HG03565 (cell line): ENCODE measurements at regions not wholly inside any gene's neighbourhood (a gene's known extent, or its start where the extent isn't known, plus 50 kb on each side); places are given as distances from the start of the nearest gene placed in this dataset.
"Not testable (repeated sequence)": the region's sequence is repeated elsewhere in the genome, so short reads cannot be mapped to it uniquely, and the experiment has no call there.

ENCODE experiments used
- ATAC-seq: cut with Tn5 transposase; IDR thresholded peaks from one replicate; pipeline ENCODE4 v1.9.1; 2021; ENCODE audit warnings: mild to moderate bottlenecking, moderate library complexity; ENCODE audit not compliant: unreplicated experiment

DNA sequence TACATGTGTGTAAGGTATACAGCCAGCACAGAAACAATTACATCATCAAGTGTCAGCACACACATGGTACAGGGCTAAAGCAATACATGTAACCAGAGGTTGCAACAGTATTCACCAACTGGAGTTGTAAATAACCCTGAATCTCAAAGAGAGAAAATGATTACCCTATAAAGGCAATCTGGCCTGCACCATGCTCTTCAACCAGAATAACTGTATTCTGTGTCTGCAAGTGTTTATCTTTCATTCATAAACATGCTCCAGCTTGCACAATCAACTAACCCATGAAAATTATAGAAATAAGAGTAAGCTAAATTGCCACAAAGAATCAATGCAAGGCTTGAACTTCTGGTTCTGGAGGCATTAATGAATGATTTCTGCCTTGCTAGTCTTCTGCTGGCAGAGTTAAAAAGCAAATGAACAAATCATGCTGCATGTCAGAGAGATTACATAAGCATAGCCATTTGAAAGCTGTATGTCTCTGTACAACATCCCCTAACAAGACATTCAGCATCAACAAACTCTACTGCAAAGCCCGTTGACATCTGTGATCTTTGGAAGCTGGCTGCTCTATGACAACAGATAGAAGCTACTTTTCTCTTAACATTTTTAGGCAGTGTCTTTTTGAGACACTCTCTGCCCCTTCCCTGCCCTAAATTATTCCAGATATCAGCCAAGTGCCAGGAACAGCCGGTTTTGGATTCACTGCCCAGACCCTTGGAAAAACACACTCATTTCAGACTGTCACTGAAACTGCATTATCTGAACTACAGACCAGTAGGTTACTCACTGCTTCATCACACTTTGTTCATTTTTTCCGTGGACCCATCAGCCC lies 871.0 kb downstream of the OTOL1 start:
- no peak for ATAC-seq

DNA sequence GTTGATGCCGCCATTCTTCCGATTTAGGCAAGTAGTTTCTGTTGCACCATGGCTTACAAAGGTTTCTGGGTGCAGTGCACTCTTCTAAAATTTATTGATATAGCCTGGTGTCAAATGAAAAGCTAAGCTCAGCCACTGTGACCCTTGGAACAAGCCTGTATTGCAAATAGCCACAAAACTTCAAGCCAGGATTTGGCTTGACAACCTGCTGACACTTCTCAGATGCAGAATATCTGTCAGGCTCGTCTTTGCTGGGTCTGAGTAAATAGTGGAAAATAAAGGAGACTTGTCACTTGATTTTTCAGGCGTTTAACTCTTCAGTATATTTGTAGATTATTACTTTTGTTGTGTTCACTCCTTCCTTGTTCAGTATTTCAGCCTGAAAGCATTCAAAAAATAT lies 871.8 kb downstream of the OTOL1 start:
- no peak for ATAC-seq

DNA sequence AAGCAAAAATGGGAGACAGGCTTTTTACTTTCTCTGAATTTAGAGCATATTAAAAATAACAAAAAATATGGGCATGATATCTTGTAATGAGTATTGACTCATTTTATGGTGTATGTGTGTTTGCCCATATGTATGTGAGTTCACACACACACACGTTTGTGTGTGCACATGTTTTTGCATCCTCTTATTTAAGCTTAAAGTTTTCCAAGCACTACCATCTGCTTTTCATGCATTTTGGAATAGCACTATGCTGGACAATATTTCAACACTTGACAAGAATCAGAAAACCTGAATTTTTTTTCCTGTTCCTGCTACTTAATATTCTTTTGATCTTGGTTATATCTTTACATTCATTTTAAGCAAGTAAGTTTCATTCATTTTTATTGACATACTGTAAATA lies 872.7 kb downstream of the OTOL1 start:
- ATAC-seq = no peak

GRCh38 chr3:162370141-162370540 lies 873.5 kb downstream of the OTOL1 start:
- no peak for ATAC-seq

GRCh38 chr3:162376761-162377160 lies 880.2 kb downstream of the OTOL1 start:
- ATAC-seq = no peak

DNA sequence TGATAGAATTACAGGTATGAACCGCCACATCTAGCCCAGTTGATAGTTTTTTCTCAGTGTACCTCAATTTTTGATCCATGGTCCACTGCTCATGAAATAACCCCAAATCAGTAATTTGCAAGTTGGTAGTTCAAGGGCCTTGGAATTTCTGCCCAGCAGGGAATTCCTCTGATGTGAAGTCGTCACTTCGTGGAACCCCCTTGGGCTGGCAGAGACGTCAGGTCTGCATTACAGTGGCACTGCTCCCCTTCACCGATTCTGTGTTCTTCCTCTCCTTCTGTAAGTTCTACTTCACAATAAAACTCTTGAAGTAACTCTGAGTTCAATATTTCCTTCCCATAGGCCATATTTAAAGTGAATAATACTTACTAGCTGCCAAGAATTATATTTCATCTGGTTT lies 881.0 kb downstream of the OTOL1 start:
- no peak for ATAC-seq

DNA sequence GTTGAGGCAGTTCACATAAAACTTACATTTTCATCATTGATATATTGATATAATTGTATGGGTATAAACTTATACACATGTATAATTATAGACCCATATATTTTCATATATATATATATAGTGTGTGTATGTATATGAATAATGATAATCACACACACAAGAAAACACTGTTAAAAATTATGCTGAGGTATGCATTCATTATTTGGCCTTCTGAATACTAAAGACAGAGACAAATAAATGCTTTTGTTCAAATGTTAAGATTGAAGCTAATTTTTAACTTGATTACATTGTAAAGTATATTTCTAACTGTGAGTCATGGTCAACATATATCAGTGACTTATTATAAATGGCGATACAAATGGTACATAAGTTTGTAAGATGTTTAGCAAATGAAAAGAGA lies 888.8 kb downstream of the OTOL1 start:
- no peak for ATAC-seq

- ATAC-seq = no peak
Measured at GRCh38 chr3:162390891-162391290, 894.3 kb downstream of the OTOL1 start.

- no peak for ATAC-seq
Measured at GRCh38 chr3:162391301-162391700, 894.7 kb downstream of the OTOL1 start.

GRCh38 chr3:162395496-162395895 lies 898.9 kb downstream of the OTOL1 start:
- ATAC-seq = no peak

- no peak for ATAC-seq
Measured at GRCh38 chr3:162398554-162398953, 901.9 kb downstream of the OTOL1 start.

DNA sequence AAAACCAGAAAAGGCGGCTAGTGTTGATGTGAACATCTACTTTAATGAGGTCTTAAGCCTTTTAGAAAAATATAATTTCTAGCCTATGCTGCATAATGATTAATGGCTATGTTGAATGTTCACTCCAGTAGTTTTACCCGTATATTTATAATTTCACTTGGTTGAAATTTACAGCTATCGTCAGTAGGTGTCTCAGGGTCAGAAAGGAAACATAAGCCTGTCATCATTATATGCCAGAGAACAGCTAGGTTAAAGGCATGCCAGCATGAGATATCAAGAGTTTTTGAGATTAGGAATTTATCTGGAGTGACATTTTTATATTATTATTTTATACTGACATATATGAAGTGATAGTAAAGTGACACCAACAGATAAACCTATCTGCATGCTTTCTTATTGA lies 904.1 kb downstream of the OTOL1 start:
- no peak for ATAC-seq

GRCh38 chr3:162411556-162411955 lies 914.9 kb downstream of the OTOL1 start:
- ATAC-seq = not testable (repeated sequence)

- no peak for ATAC-seq
Measured at GRCh38 chr3:162421721-162422120, 925.1 kb downstream of the OTOL1 start.

- no peak for ATAC-seq
Measured at GRCh38 chr3:162428192-162428591, 931.6 kb downstream of the OTOL1 start.

DNA sequence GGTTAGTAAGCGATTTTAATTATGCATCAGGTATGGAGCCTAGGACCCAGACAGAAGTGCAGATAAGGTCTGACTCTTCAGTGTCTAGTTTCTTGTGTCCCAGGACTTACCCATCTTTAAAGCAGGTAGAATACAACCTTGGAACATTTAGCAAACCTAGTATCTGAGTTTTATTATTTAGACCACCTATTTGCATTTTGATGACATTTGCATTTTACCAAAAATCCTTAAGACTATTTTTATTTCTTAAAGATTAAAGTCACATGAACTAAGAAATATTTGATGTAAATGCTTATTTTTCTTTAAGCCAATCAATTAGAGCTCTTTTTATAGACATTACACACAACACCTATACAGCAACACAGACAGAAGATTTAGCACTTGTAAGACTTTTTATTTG lies 939.1 kb downstream of the OTOL1 start:
- ATAC-seq = no peak

GRCh38 chr3:162436826-162437225 lies 940.2 kb downstream of the OTOL1 start:
- ATAC-seq = no peak

GRCh38 chr3:162437480-162437879 lies 940.9 kb downstream of the OTOL1 start:
- ATAC-seq = no peak

- ATAC-seq = no peak
Measured at GRCh38 chr3:162441716-162442115, 945.1 kb downstream of the OTOL1 start.

- no peak for ATAC-seq
Measured at GRCh38 chr3:162443376-162443775, 946.8 kb downstream of the OTOL1 start.

- ATAC-seq = no peak
Measured at GRCh38 chr3:162468791-162469190, 972.2 kb downstream of the OTOL1 start.

DNA sequence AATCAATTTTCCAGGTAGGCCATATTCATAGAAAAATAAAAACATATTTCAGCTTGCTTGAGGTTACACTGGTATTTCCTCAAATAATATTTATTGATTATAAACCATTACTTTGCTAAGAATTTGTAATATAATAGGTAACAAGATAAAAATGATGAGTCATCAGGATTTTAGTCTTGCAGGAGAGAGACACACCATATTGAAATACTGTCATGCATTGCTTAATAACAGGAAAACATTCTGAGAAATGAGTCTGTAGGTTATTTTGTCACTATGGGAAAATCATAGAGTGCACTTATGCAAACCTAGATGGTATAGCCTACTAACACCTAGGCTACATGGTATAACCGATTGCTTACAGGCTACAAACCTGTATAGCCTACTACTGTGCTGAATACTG lies 990.5 kb downstream of the OTOL1 start:
- no peak for ATAC-seq

DNA sequence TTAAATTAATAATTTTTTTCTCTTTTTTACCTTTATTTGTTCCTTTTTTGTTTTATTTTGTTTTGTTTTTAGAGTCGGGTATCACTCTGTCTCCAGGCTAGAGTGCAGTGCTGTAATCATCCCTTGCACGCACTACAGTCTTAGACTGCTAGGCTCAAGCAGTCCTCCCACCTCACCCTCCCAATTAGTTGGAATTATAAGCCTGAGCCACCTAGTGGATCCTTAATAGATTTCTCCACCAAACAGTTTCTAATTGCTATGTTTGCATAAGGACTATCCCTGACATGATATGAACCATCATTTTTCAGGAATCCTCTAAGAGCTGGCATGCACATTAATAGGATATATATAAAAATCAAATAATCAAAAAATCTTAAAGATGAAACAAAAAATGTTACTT lies 993.2 kb downstream of the OTOL1 start:
- ATAC-seq = no peak
